Gastroesophageal sphincter (tissue), 4 donors: ENCODE measurements at regions not wholly inside any gene's neighbourhood (a gene's known extent, or its start where the extent isn't known, plus 50 kb on each side); places are given as distances from the start of the nearest gene placed in this dataset.

Experiments used
- ATAC-seq: fragments of 150-250 bp; one replicate; pipeline ENCODE4 v1.9.1; 2016; ENCODE audit warnings: mild to moderate bottlenecking, moderate library complexity
- H3K27ac ChIP-seq, 4 donors: fragments of 200-600 bp; sonication (generic) in 3 of 4; 1 replicate in 3 of 4; 2 replicates in 1 of 4; pipeline ENCODE4 v1.5.1; 2016 to 2019
- H3K27me3 ChIP-seq: fragments of 200-600 bp; sonication (generic); one replicate; pipeline ENCODE4 v1.5.1; 2019
- H3K36me3 ChIP-seq, 2 donors: fragments of 200-600 bp; sonication (generic); one replicate each; pipeline ENCODE4 v1.5.1; 2019; ENCODE audit warnings: control low read depth in 1 of 2
- H3K4me1 ChIP-seq, 3 donors: fragments of 200-600 bp; sonication (generic); 1 replicate in 2 of 3; 2 replicates in 1 of 3; pipeline ENCODE4 v1.5.1; 2016 to 2019; ENCODE audit warnings: control low read depth in 2 of 3
- H3K4me3 ChIP-seq, 2 donors: fragments of 200-600 bp; sonication (generic); one replicate each; pipeline ENCODE4 v1.5.1; 2019; ENCODE audit warnings: mild to moderate bottlenecking in 1 of 2, moderate library complexity in 1 of 2
- H3K9me3 ChIP-seq, 3 donors: fragments of 200-600 bp; sonication (generic); one replicate each; pipeline ENCODE4 v1.5.1; 2017 to 2019; ENCODE audit warnings: control low read depth in 2 of 3
- CTCF ChIP-seq, 4 experiments: fragments of 200-600 bp in 2 of 4; fragments of 450-650 bp in 2 of 4; sonication (generic) in 1 of 4; IDR thresholded peaks; one replicate each; pipeline ENCODE4 v1.5.1; 2017 to 2019; ENCODE audit warnings: antibody characterized with exemption in 4 of 4, mild to moderate bottlenecking in 2 of 4, moderate library complexity in 2 of 4
- EP300 ChIP-seq: sonication (generic); formaldehyde crosslinking; IDR thresholded peaks from one replicate; pipeline ENCODE4 v1.6.1; 2017; ENCODE audit warnings: antibody characterized with exemption, mild to moderate bottlenecking
- POLR2A ChIP-seq, 2 donors: fragments of 450-650 bp; IDR thresholded peaks; one replicate each; pipeline ENCODE4 v1.6.1; 2017; ENCODE audit warnings: antibody characterized with exemption in 2 of 2, mild to moderate bottlenecking in 2 of 2, moderate library complexity in 1 of 2
- POLR2AphosphoS5 ChIP-seq: sonication (generic); formaldehyde crosslinking; IDR thresholded peaks from one replicate; pipeline ENCODE4 v1.6.1; 2017; ENCODE audit warnings: antibody characterized with exemption
- WGBS, 2 donors: methylation state at CpG; one replicate each; pipeline ENCODE4 v1.1.5; 2018; ENCODE audit warnings: low coverage in 1 of 2; 5-methylcytosine and 5-hydroxymethylcytosine counted together

- no peak overlapping the region for H3K27ac ChIP-seq
- no peak overlapping the region for H3K4me3 ChIP-seq
- no peak for TF ChIP-seq POLR2A (IDR thresholded peaks at IDR 0.05)
- no peak for TF ChIP-seq POLR2AphosphoS5
- no peak for TF ChIP-seq EP300
- TF ChIP-seq CTCF (IDR thresholded peaks at IDR 0.05): no peak
- H3K36me3 ChIP-seq: no peaks in the 10 kb centered on the region
- H3K4me1 ChIP-seq: no peaks in the 10 kb centered on the region
- 38 to 56% methylated on average over 2 to 5 of the region's 12 CpGs for WGBS, 2 donors
- H3K9me3 ChIP-seq: no peaks in the 10 kb centered on the region
- H3K27me3 ChIP-seq: peaks cover 68% of the 10 kb centered on the region
- no peak for ATAC-seq
These were observed 85.0 kb upstream of the SEPTIN5 start for GRCh38 chr22:19629331-19629719.

- Histone ChIP-seq H3K27ac (no peak overlapping the region), H3K27me3 (peaks cover 64% of the 10 kb centered on the region), H3K4me1 (no peaks in the 10 kb centered on the region), H3K36me3 (no peaks in the 10 kb centered on the region), H3K4me3 (no peak overlapping the region), H3K9me3 (no peaks in the 10 kb centered on the region)
- TF ChIP-seq CTCF (IDR thresholded peaks at IDR 0.05) (peak in 3 of 4 experiments; percentile 73 to 88 (median 84)), POLR2A (IDR thresholded peaks at IDR 0.05) (no peak)
- WGBS, 2 donors: 1 to 9% methylated on average over 6 to 9 of the region's 13 CpGs
- peak; percentile 69 for ATAC-seq
These were observed 84.4 kb upstream of the SEPTIN5 start for GRCh38 chr22:19629720-19630419.

GRCh38 chr22:19630614-19631013 lies 83.7 kb upstream of the SEPTIN5 start:
- H3K9me3 ChIP-seq: no peaks in the 10 kb centered on the region
- peaks cover 57% of the 10 kb centered on the region for H3K27me3 ChIP-seq
- H3K27ac ChIP-seq: no peak overlapping the region
- ATAC-seq: no peak
- no peaks in the 10 kb centered on the region for H3K4me1 ChIP-seq
- no peak for TF ChIP-seq POLR2AphosphoS5
- no peak for TF ChIP-seq CTCF (IDR thresholded peaks at IDR 0.05)
- TF ChIP-seq POLR2A (IDR thresholded peaks at IDR 0.05): no peak
- no peak for TF ChIP-seq EP300
- H3K4me3 ChIP-seq: no peak overlapping the region
- WGBS, 2 donors: 50 to 78% methylated on average over 1 to 4 of the region's 5 CpGs
- no peaks in the 10 kb centered on the region for H3K36me3 ChIP-seq

- peak in 2 of 4 experiments; percentile 12 to 33 for TF ChIP-seq CTCF (IDR thresholded peaks at IDR 0.05)
- TF ChIP-seq EP300: no peak
- H3K27me3 ChIP-seq: peaks cover 42% of the 10 kb centered on the region
- no peaks in the 10 kb centered on the region for H3K9me3 ChIP-seq
- no peak overlapping the region for H3K4me3 ChIP-seq
- peak; percentile 31 for ATAC-seq
- H3K36me3 ChIP-seq: no peaks in the 10 kb centered on the region
- 51 to 68% methylated on average over 6 to 11 of the region's 19 CpGs for WGBS, 2 donors
- H3K27ac ChIP-seq: no peak overlapping the region
- no peaks in the 10 kb centered on the region for H3K4me1 ChIP-seq
These were observed 82.2 kb upstream of the SEPTIN5 start for GRCh38 chr22:19631899-19632667.

- H3K4me3 ChIP-seq: no peak overlapping the region
- no peaks in the 10 kb centered on the region for H3K36me3 ChIP-seq
- no peak overlapping the region for H3K27ac ChIP-seq
- TF ChIP-seq POLR2AphosphoS5 (no peak), POLR2A (IDR thresholded peaks at IDR 0.05) (no peak), EP300 (no peak), CTCF (IDR thresholded peaks at IDR 0.05) (no peak)
- ATAC-seq: no peak
- H3K4me1 ChIP-seq: no peaks in the 10 kb centered on the region
- 76 to 91% methylated on average over 5 to 8 of the region's 17 CpGs for WGBS, 2 donors
- H3K9me3 ChIP-seq: no peaks in the 10 kb centered on the region
- peaks cover 39% of the 10 kb centered on the region for H3K27me3 ChIP-seq
These were observed 81.6 kb upstream of the SEPTIN5 start for GRCh38 chr22:19632668-19633148.
